Pancreas (tissue), 10 donors: ENCODE measurements at regions not wholly inside any gene's neighbourhood (a gene's known extent, or its start where the extent isn't known, plus 50 kb on each side); places are given as distances from the start of the nearest gene placed in this dataset.

Source experiments
- ATAC-seq, 4 donors: fragments of 200-7000 bp; cut with Tn5 transposase; one replicate each; pipeline versions ENCODE4 v1.8.0 to v1.9.1; 2020; ENCODE audit warnings: mild to moderate bottlenecking in 4 of 4, moderate library complexity in 4 of 4
- DNase-seq, 6 donors: peaks; one replicate each; pipeline ENCODE4 v3.0.0-alpha.2; 2020
- FAIRE-seq: peaks from 2 replicates; lab custom pipeline; 2012; peaks lifted over from hg19 to GRCh38; lab: Jason Lieb, UNC
- H3K27ac ChIP-seq, 4 donors: fragments of 200-600 bp; sonication (generic); 1 replicate in 3 of 4; 2 replicates in 1 of 4; pipeline versions ENCODE4 v1.5.0 to v1.8.0; 2020
- H3K27me3 ChIP-seq, 4 donors: fragments of 200-600 bp; one replicate each; pipeline ENCODE4 v1.8.0; 2021
- H3K36me3 ChIP-seq, 3 donors: fragments of 200-600 bp; sonication (generic) in 1 of 3; one replicate each; pipeline versions ENCODE4 v1.5.0 to v1.8.0; 2020 to 2021
- H3K4me1 ChIP-seq, 3 donors: fragments of 200-600 bp; one replicate each; pipeline ENCODE4 v1.8.0; 2021
- H3K4me3 ChIP-seq, 4 donors: fragments of 200-600 bp; sonication (generic) in 2 of 4; one replicate each; pipeline versions ENCODE4 v1.5.0 to v1.8.0; 2020 to 2021
- H3K9me3 ChIP-seq, 4 donors: fragments of 200-600 bp; one replicate each; pipeline ENCODE4 v1.8.0; 2021
- WGBS, 2 donors: extraction: QIAGEN DNeasy Blood & Tissue Kit; methylation state at CpG; one replicate each; pipeline ENCODE4 v1.1.7; 2013; 5-methylcytosine and 5-hydroxymethylcytosine counted together
- intact Hi-C, 3 donors: fragments of 100-400 bp; cut with DNase I; formaldehyde crosslinking; loops; one replicate each; pipeline versions ENCODE4 v1.11.1 to v1.14.2; 2022
- TF ChIP-seq, protein P1 (sequence below), 4 donors: fragments of 200-600 bp; sonication (generic) in 3 of 4; IDR thresholded peaks; one replicate each; pipeline versions ENCODE4 v1.5.0 to v1.8.0; 2021; ENCODE audit warnings: antibody characterized with exemption in 4 of 4
- donor health status: healthy with polysubstance abuse.
- donor health status: DM: no; HTN: no; CAD: no; lungs with moderate emphysema.
- donor health status: DM: no; HTN: no; CAD: no.
- donor health status: control.
- donor health status: control.
- donor health status: Bipolar disorder and iron deficiency.
- donor health status: DM: yes; HTN: yes; CAD: no.
- donor health status: DM: no; HTN: no; CAD: no.
- donor health status: DM: no; HTN: no; CAD: no.
- donor health status: DM: yes; HTN: yes; CAD: no.

- peak overlapping the region in 2 of 4 donors; percentile 44 to 47 for H3K27ac ChIP-seq
- DNase-seq (no peak), ATAC-seq (no peak), FAIRE-seq (no peak)
- H3K4me3 ChIP-seq = no peak overlapping the region
- H3K36me3 ChIP-seq = no peaks in the 10 kb centered on the region
- peaks cover 0 to 4% (median 0%) of the 10 kb centered on the region in 3 donors for H3K4me1 ChIP-seq
- intact Hi-C loops = no loop called here
- TF ChIP-seq, protein P1, sequence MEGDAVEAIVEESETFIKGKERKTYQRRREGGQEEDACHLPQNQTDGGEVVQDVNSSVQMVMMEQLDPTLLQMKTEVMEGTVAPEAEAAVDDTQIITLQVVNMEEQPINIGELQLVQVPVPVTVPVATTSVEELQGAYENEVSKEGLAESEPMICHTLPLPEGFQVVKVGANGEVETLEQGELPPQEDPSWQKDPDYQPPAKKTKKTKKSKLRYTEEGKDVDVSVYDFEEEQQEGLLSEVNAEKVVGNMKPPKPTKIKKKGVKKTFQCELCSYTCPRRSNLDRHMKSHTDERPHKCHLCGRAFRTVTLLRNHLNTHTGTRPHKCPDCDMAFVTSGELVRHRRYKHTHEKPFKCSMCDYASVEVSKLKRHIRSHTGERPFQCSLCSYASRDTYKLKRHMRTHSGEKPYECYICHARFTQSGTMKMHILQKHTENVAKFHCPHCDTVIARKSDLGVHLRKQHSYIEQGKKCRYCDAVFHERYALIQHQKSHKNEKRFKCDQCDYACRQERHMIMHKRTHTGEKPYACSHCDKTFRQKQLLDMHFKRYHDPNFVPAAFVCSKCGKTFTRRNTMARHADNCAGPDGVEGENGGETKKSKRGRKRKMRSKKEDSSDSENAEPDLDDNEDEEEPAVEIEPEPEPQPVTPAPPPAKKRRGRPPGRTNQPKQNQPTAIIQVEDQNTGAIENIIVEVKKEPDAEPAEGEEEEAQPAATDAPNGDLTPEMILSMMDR (IDR thresholded peaks at IDR 0.05) = no peak
- 41 to 54% methylated on average over 2 of the region's 2 CpGs for WGBS, 2 donors
- no peaks in the 10 kb centered on the region for H3K27me3 ChIP-seq
- H3K9me3 ChIP-seq = no peaks in the 10 kb centered on the region
Observed at GRCh38 chr5:61734966-61735365, 402.9 kb downstream of the ZSWIM6 start.

- TF ChIP-seq, protein P1 (IDR thresholded peaks at IDR 0.05) = no peak
- no peaks in the 10 kb centered on the region for H3K9me3 ChIP-seq
- peak overlapping the region in 2 of 4 donors; percentile 28 to 47 for H3K27ac ChIP-seq
- H3K27me3 ChIP-seq = no peaks in the 10 kb centered on the region
- no peaks in the 10 kb centered on the region for H3K36me3 ChIP-seq
- ATAC-seq (peak in 1 of 4 donors; percentile 3), DNase-seq (no peak), FAIRE-seq (no peak)
- H3K4me1 ChIP-seq = peaks cover 0 to 4% (median 0%) of the 10 kb centered on the region in 3 donors
- intact Hi-C loops = no loop called here
- 59 to 64% methylated on average over 2 of the region's 2 CpGs for WGBS, 2 donors
- H3K4me3 ChIP-seq = no peak overlapping the region
Observed at GRCh38 chr5:61735531-61735930, 403.5 kb downstream of the ZSWIM6 start.

GRCh38 chr5:61735995-61736394, 403.9 kb downstream of the ZSWIM6 start:
- H3K4me3 ChIP-seq = no peak overlapping the region
- no peaks in the 10 kb centered on the region for H3K27me3 ChIP-seq
- ATAC-seq (peak; percentile 32 to 73 (median 66)), FAIRE-seq (no peak), DNase-seq (no peak)
- intact Hi-C loops = no loop called here
- no peaks in the 10 kb centered on the region for H3K36me3 ChIP-seq
- WGBS, 2 donors = 10 to 30% methylated on average over 2 of the region's 2 CpGs
- TF ChIP-seq, protein P1 (IDR thresholded peaks at IDR 0.05) = no peak
- H3K27ac ChIP-seq = peak overlapping the region; percentile 23 to 48 (median 44)
- H3K4me1 ChIP-seq = peaks cover 0 to 4% (median 0%) of the 10 kb centered on the region in 3 donors
- no peaks in the 10 kb centered on the region for H3K9me3 ChIP-seq

GRCh38 chr5:61737301-61737963, 405.4 kb downstream of the ZSWIM6 start:
- Histone ChIP-seq H3K27ac (peak overlapping the region in 1 of 4 donors; percentile 44), H3K4me3 (no peak overlapping the region), H3K4me1 (peaks cover 0 to 4% (median 0%) of the 10 kb centered on the region in 3 donors), H3K36me3 (no peaks in the 10 kb centered on the region), H3K9me3 (no peaks in the 10 kb centered on the region), H3K27me3 (no peaks in the 10 kb centered on the region)
- DNase-seq (no peak), FAIRE-seq (no peak), ATAC-seq (no peak)
- TF ChIP-seq, protein P1 (IDR thresholded peaks at IDR 0.05) = no peak
- intact Hi-C loops = no loop called here
- WGBS, 2 donors = 74 to 82% methylated on average over 15 of the region's 15 CpGs

DNA sequence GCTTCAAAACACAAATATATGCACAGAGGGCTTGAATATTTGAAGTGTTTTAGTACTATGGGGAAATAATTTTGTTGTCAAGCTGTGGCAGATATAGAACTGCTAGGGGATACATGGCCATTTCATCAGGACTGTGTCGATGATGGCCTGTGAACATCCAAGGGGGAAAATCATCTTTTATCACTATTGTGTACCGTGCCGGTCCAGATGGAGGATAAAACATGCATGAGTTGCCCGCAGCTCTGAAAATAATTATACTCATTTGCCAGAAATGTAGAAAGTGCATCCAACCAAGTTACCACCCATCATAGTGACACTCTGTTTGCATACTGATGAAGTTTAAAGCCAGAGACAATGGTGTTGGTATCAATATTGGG, 405.9 kb downstream of the ZSWIM6 start:
- TF ChIP-seq, protein P1 (IDR thresholded peaks at IDR 0.05) = no peak
- no peak for ATAC-seq

More for the DNA sequence above, 405.9 kb downstream of the ZSWIM6 start:
- no peaks in the 10 kb centered on the region for H3K27me3 ChIP-seq
- FAIRE-seq (no peak), DNase-seq (no peak)
- WGBS, 2 donors = 88 to 90% methylated on average over 4 of the region's 4 CpGs
- peaks cover 0 to 4% (median 0%) of the 10 kb centered on the region in 3 donors for H3K4me1 ChIP-seq
- no peak overlapping the region for H3K27ac ChIP-seq
- H3K4me3 ChIP-seq = no peak overlapping the region
- H3K36me3 ChIP-seq = no peaks in the 10 kb centered on the region
- H3K9me3 ChIP-seq = no peaks in the 10 kb centered on the region
- intact Hi-C loops = no loop called here
